HCT116 (cell line): ENCODE measurements at regions not wholly inside any gene's neighbourhood (a gene's known extent, or its start where the extent isn't known, plus 50 kb on each side); places are given as distances from the start of the nearest gene placed in this dataset.

Experiments used
- CTCF ChIP-seq, 3 experiments: fragments of 200-600 bp in 1 of 3; sonication (generic) in 1 of 3; IDR thresholded peaks in 2 of 3; conservative IDR thresholded peaks in 1 of 3; 2 replicates each; pipeline ENCODE4 v1.5.1; 2012 to 2017; ENCODE audit warnings: low read depth in 2 of 3, low read length in 2 of 3, antibody characterized with exemption in 1 of 3, borderline replicate concordance in 1 of 3, control low read depth in 1 of 3, mild to moderate bottlenecking in 1 of 3, mixed read lengths in 1 of 3, mixed run types in 1 of 3, moderate library complexity in 1 of 3; ENCODE audit not compliant: insufficient read depth in 1 of 3
- MAX ChIP-seq: IDR thresholded peaks from 2 replicates; pipeline ENCODE4 v1.6.1; 2012
- ZNF274 ChIP-seq: fragments of 200-500 bp; sonication (Bioruptor generic); IDR thresholded peaks from 2 replicates; pipeline ENCODE4 v1.6.1; 2014; ENCODE audit warnings: mild to moderate bottlenecking, low read depth, low read length, inconsistent platforms

GRCh38 chr10:16258291-16259040 lies 178.3 kb upstream of the PTER start:
- no peak for TF ChIP-seq ZNF274
- no peak for TF ChIP-seq CTCF (IDR thresholded peaks at IDR 0.05 in 2 of 3, conservative IDR thresholded peaks at IDR 0.05 in 1 of 3; ENCODE audit: borderline replicate concordance in 1 of 3, insufficient read depth in 1 of 3, low read depth in 2 of 3, low read length in 2 of 3)
- no peak for TF ChIP-seq MAX
